ENCODE measurements at regions not wholly inside any gene's neighbourhood (a gene's known extent, or its start where the extent isn't known, plus 50 kb on each side); places are given as distances from the start of the nearest gene placed in this dataset.

DNA sequence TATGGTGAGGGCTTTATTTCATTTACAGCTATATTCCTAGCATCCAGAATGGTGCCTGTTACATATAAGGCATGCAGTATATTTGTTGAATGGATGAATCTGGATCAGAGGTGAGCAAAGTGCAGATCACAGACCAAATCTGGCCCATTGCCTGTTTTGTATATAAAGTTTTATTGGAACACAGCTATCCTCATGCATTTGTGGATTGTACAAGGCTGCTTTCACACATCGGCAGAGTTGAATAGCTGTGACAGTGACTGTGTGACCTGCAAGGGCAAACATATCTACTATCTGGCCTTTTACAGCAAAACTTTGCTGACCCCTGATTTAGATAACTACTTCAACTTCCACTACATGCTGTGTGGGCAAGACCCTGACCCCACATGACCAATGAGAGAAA, 54.0 kb upstream of the MRPS6 start:
- TF ChIP-seq, protein P1, sequence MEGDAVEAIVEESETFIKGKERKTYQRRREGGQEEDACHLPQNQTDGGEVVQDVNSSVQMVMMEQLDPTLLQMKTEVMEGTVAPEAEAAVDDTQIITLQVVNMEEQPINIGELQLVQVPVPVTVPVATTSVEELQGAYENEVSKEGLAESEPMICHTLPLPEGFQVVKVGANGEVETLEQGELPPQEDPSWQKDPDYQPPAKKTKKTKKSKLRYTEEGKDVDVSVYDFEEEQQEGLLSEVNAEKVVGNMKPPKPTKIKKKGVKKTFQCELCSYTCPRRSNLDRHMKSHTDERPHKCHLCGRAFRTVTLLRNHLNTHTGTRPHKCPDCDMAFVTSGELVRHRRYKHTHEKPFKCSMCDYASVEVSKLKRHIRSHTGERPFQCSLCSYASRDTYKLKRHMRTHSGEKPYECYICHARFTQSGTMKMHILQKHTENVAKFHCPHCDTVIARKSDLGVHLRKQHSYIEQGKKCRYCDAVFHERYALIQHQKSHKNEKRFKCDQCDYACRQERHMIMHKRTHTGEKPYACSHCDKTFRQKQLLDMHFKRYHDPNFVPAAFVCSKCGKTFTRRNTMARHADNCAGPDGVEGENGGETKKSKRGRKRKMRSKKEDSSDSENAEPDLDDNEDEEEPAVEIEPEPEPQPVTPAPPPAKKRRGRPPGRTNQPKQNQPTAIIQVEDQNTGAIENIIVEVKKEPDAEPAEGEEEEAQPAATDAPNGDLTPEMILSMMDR (IDR thresholded peaks at IDR 0.05), result no peak
- TF ChIP-seq POLR2A (IDR thresholded peaks at IDR 0.05), result no peak

Measured in body of pancreas (tissue), 4 donors.